ENCODE measurements at regions not wholly inside any gene's neighbourhood (a gene's known extent, or its start where the extent isn't known, plus 50 kb on each side); places are given as distances from the start of the nearest gene placed in this dataset.

DNA sequence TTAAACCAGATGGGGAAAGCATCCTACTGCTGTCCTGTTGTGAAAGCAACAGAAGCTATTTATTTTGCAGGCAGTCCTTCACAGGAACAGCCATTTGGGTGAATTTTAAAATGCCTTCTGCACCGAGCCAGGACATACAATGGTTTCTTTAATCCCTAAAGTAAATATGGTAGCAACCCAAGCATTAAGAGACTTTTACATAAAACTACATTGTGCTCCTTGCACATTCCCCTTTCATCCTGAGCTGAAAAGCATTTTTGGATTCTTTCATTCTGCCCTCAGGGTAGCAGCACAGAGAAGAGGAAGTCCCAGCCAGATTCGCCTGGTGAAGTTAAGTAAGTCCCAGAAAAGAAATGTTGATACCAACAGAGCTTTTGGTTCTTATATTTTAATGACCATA, 84.0 kb upstream of the FAM3C start:
- H3K27ac ChIP-seq (ENCODE audit: low read length), result no peak overlapping the region
- ChIA-PET CTCF (no interaction called here), POLR2A (no interaction called here)
- BruUV-seq (replicated peaks), result no TSS peak
- no peaks in the 10 kb centered on the region for H3K4me1 ChIP-seq (ENCODE audit: control insufficient read depth, insufficient read depth, low read length)
- H3K36me3 ChIP-seq (ENCODE audit: control insufficient read depth, insufficient read depth, low read length), result no peaks in the 10 kb centered on the region
- no peak overlapping the region for H3K4me3 ChIP-seq (ENCODE audit: low read depth in 2 of 2, low read length in 2 of 2)
- TF ChIP-seq CTCF (IDR thresholded peaks at IDR 0.05) (no peak), SIN3A (IDR thresholded peaks at IDR 0.05; ENCODE audit: borderline replicate concordance, insufficient read depth, low read depth, low read length) (no peak), TCF7L2 (IDR thresholded peaks at IDR 0.05; ENCODE audit: low read depth, low read length) (0 out of 2 replicates have a peak, but pooled peaks have one; percentile 49)
- no peaks in the 10 kb centered on the region for H3K27me3 ChIP-seq (ENCODE audit: control insufficient read depth, insufficient read depth, low read length)
- DNase-seq (ENCODE audit: low read depth, low spot score) (no peak), ATAC-seq (no peak)
- in situ Hi-C loops (cut with HindIII; ENCODE audit: low pct_unique_long_range_greater_than_20kb, low sequenced_read_pairs), result no loop called here
- intact Hi-C loops (cut with micrococcal nuclease; ENCODE audit: unreplicated experiment), result no loop called here
- no peaks in the 10 kb centered on the region for H3K9me3 ChIP-seq (ENCODE audit: control insufficient read depth, insufficient read depth, low read depth, low read length)

GRCh38 chr7:121479466-121479865, 83.4 kb upstream of the FAM3C start:
- Histone ChIP-seq H3K27me3 (ENCODE audit: control insufficient read depth, insufficient read depth, low read length) (no peaks in the 10 kb centered on the region), H3K4me1 (ENCODE audit: control insufficient read depth, insufficient read depth, low read length) (no peaks in the 10 kb centered on the region), H3K27ac (ENCODE audit: low read length) (no peak overlapping the region), H3K4me3 (ENCODE audit: low read depth in 2 of 2, low read length in 2 of 2) (no peak overlapping the region), H3K36me3 (ENCODE audit: control insufficient read depth, insufficient read depth, low read length) (no peaks in the 10 kb centered on the region), H3K9me3 (ENCODE audit: control insufficient read depth, insufficient read depth, low read depth, low read length) (no peaks in the 10 kb centered on the region)
- in situ Hi-C loops (cut with HindIII; ENCODE audit: low pct_unique_long_range_greater_than_20kb, low sequenced_read_pairs), result no loop called here
- ATAC-seq, result no peak
- ChIA-PET POLR2A (no interaction called here), CTCF (no interaction called here)
- intact Hi-C loops (cut with micrococcal nuclease; ENCODE audit: unreplicated experiment), result no loop called here
- no TSS peak for BruUV-seq (replicated peaks)
- DNase-seq (ENCODE audit: low read depth, low spot score), result no peak
- TF ChIP-seq CTCF (IDR thresholded peaks at IDR 0.05), result no peak
- TF ChIP-seq SIN3A (IDR thresholded peaks at IDR 0.05; ENCODE audit: borderline replicate concordance, insufficient read depth, low read depth, low read length), result no peak
- TF ChIP-seq, protein P1, sequence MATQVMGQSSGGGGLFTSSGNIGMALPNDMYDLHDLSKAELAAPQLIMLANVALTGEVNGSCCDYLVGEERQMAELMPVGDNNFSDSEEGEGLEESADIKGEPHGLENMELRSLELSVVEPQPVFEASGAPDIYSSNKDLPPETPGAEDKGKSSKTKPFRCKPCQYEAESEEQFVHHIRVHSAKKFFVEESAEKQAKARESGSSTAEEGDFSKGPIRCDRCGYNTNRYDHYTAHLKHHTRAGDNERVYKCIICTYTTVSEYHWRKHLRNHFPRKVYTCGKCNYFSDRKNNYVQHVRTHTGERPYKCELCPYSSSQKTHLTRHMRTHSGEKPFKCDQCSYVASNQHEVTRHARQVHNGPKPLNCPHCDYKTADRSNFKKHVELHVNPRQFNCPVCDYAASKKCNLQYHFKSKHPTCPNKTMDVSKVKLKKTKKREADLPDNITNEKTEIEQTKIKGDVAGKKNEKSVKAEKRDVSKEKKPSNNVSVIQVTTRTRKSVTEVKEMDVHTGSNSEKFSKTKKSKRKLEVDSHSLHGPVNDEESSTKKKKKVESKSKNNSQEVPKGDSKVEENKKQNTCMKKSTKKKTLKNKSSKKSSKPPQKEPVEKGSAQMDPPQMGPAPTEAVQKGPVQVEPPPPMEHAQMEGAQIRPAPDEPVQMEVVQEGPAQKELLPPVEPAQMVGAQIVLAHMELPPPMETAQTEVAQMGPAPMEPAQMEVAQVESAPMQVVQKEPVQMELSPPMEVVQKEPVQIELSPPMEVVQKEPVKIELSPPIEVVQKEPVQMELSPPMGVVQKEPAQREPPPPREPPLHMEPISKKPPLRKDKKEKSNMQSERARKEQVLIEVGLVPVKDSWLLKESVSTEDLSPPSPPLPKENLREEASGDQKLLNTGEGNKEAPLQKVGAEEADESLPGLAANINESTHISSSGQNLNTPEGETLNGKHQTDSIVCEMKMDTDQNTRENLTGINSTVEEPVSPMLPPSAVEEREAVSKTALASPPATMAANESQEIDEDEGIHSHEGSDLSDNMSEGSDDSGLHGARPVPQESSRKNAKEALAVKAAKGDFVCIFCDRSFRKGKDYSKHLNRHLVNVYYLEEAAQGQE (IDR thresholded peaks at IDR 0.05; ENCODE audit: insufficient read depth in 1 of 2, low read depth in 2 of 2, low read length in 1 of 2), result no peak
- TF ChIP-seq TCF7L2 (IDR thresholded peaks at IDR 0.05; ENCODE audit: low read depth, low read length), result no peak
- no peak for TF ChIP-seq POLR2AphosphoS5 (IDR thresholded peaks at IDR 0.05; ENCODE audit: low read depth, low read length)

DNA sequence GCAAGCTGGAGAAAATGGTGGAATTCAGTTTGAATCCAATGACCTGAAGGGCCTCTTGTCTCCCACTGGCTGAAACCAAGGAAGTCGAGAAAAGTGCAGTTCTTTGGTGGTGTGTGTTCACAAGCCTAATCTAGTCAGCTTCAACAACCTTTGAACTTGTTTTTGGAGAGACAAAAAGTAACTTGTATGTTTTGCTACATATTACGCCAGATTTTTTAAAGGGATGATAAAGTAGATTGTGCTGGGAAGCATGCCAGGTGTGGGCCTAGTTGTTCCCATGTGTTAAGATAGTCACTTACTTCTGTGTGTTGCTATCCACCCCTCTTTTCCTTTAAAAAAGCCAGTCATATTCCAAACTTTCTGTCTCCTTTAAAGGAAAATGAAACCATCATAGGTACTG, 79.7 kb upstream of the FAM3C start:
- in situ Hi-C loops (cut with HindIII; ENCODE audit: low pct_unique_long_range_greater_than_20kb, low sequenced_read_pairs), result no loop called here
- BruUV-seq (replicated peaks), result no TSS peak
- Histone ChIP-seq H3K36me3 (ENCODE audit: control insufficient read depth, insufficient read depth, low read length) (no peaks in the 10 kb centered on the region), H3K4me3 (ENCODE audit: low read depth in 2 of 2, low read length in 2 of 2) (no peak overlapping the region), H3K9me3 (ENCODE audit: control insufficient read depth, insufficient read depth, low read depth, low read length) (no peaks in the 10 kb centered on the region), H3K4me1 (ENCODE audit: control insufficient read depth, insufficient read depth, low read length) (no peaks in the 10 kb centered on the region), H3K27ac (ENCODE audit: low read length) (no peak overlapping the region), H3K27me3 (ENCODE audit: control insufficient read depth, insufficient read depth, low read length) (no peaks in the 10 kb centered on the region)
- DNase-seq (ENCODE audit: low read depth, low spot score) (no peak), ATAC-seq (no peak)
- CTCF ChIA-PET, result no interaction called here
- POLR2A ChIA-PET, result no interaction called here
- intact Hi-C loops (cut with micrococcal nuclease; ENCODE audit: unreplicated experiment), result no loop called here
- TF ChIP-seq SIN3A (IDR thresholded peaks at IDR 0.05; ENCODE audit: borderline replicate concordance, insufficient read depth, low read depth, low read length) (no peak), CTCF (IDR thresholded peaks at IDR 0.05) (no peak), POLR2AphosphoS5 (IDR thresholded peaks at IDR 0.05; ENCODE audit: low read depth, low read length) (no peak), TCF7L2 (IDR thresholded peaks at IDR 0.05; ENCODE audit: low read depth, low read length) (no peak)
- TF ChIP-seq, protein P1 (IDR thresholded peaks at IDR 0.05; ENCODE audit: insufficient read depth in 1 of 2, low read depth in 2 of 2, low read length in 1 of 2), result no peak
